DOHH2 (cell line): ENCODE measurements at regions not wholly inside any gene's neighbourhood (a gene's known extent, or its start where the extent isn't known, plus 50 kb on each side); places are given as distances from the start of the nearest gene placed in this dataset.

Source experiments
- H3F3A ChIP-seq: fragments of 200-600 bp; sonication (generic), shearing (Covaris generic); 2 replicates; pipeline ENCODE4 v1.6.0; 2016; ENCODE audit warnings: antibody characterized with exemption, mild to moderate bottlenecking; ENCODE audit not compliant: control insufficient read depth, insufficient read depth
- H3K27ac ChIP-seq: fragments of 200-600 bp; sonication (generic); 2 replicates; pipeline ENCODE4 v1.5.1; 2014; ENCODE audit warnings: low read depth, mild to moderate bottlenecking, low read length, moderate library complexity
- H3K27me3 ChIP-seq: fragments of 200-600 bp; sonication (generic); 2 replicates; pipeline ENCODE4 v1.6.1; 2014; ENCODE audit warnings: mild to moderate bottlenecking, low read length, mixed read lengths; ENCODE audit not compliant: control insufficient read depth
- H3K36me3 ChIP-seq: fragments of 200-600 bp; sonication (generic); 2 replicates; pipeline ENCODE4 v1.6.1; 2014; ENCODE audit warnings: mild to moderate bottlenecking, low read length, moderate library complexity, mixed read lengths; ENCODE audit not compliant: control insufficient read depth
- H3K4me1 ChIP-seq: fragments of 200-600 bp; sonication (generic); 2 replicates; pipeline ENCODE4 v1.6.1; 2014; ENCODE audit warnings: mild to moderate bottlenecking, low read length, mixed read lengths; ENCODE audit not compliant: control insufficient read depth
- H3K4me2 ChIP-seq: fragments of 200-600 bp; sonication (generic); 2 replicates; pipeline ENCODE4 v1.6.0; 2014; ENCODE audit warnings: mild to moderate bottlenecking, low read length, moderate library complexity
- H3K4me3 ChIP-seq: fragments of 200-600 bp; sonication (generic); 2 replicates; pipeline ENCODE4 v1.5.1; 2014; ENCODE audit warnings: mild to moderate bottlenecking, low read length, mixed read lengths
- H3K79me2 ChIP-seq: fragments of 200-600 bp; sonication (generic); 2 replicates; pipeline ENCODE4 v1.6.1; 2014; ENCODE audit warnings: mild to moderate bottlenecking, low read length, mixed read lengths; ENCODE audit not compliant: control insufficient read depth
- H3K9me2 ChIP-seq: fragments of 200-600 bp; sonication (generic); replicated peaks from 2 replicates; pipeline ENCODE4 v1.6.1; 2014; ENCODE audit warnings: mild to moderate bottlenecking, low read length, mixed read lengths; ENCODE audit not compliant: control insufficient read depth
- H3K9me3 ChIP-seq: fragments of 200-600 bp; sonication (generic); 2 replicates; pipeline ENCODE4 v1.6.1; 2014; ENCODE audit warnings: antibody characterized with exemption, low read length, mixed read lengths; ENCODE audit not compliant: control insufficient read depth, insufficient read depth
- H4K20me1 ChIP-seq: fragments of 200-600 bp; sonication (generic); 2 replicates; pipeline ENCODE4 v1.6.0; 2014; ENCODE audit warnings: low read depth, mild to moderate bottlenecking, antibody characterized with exemption, low read length, moderate library complexity; ENCODE audit not compliant: control insufficient read depth, insufficient read depth
- CTCF ChIP-seq: fragments of 200-600 bp; sonication (generic); IDR thresholded peaks from one replicate; pipeline ENCODE4 v1.5.1; 2014; ENCODE audit warnings: antibody characterized with exemption, mild to moderate bottlenecking, low read depth, low read length; ENCODE audit not compliant: poor library complexity, severe bottlenecking
- EZH2phosphoT487 ChIP-seq: fragments of 200-600 bp; sonication (generic); IDR thresholded peaks from 2 replicates; pipeline ENCODE4 v1.6.1; 2017; ENCODE audit warnings: borderline replicate concordance, mild to moderate bottlenecking, antibody characterized with exemption, low read length, moderate library complexity, mixed read lengths

- no peaks in the 10 kb centered on the region for H3F3A ChIP-seq
- H3K79me2 ChIP-seq, result no peaks in the 10 kb centered on the region
- no peaks in the 10 kb centered on the region for H3K9me3 ChIP-seq
Measured at GRCh38 chr14:29380826-29381225, 546.8 kb downstream of the PRKD1 start.

GRCh38 chr14:29388571-29388970 lies 539.1 kb downstream of the PRKD1 start:
- H3K36me3 ChIP-seq, result no peaks in the 10 kb centered on the region
- H3K79me2 ChIP-seq, result no peaks in the 10 kb centered on the region
- H3K9me3 ChIP-seq, result no peaks in the 10 kb centered on the region
- no peak overlapping the region for H3K4me2 ChIP-seq
- TF ChIP-seq CTCF (no peak), EZH2phosphoT487 (no peak)
- no peaks in the 10 kb centered on the region for H4K20me1 ChIP-seq
- no peaks in the 10 kb centered on the region for H3F3A ChIP-seq
- no peaks in the 10 kb centered on the region for H3K27me3 ChIP-seq
- H3K4me3 ChIP-seq, result no peak overlapping the region
- H3K27ac ChIP-seq, result no peak overlapping the region
- no peaks in the 10 kb centered on the region for H3K4me1 ChIP-seq
- H3K9me2 ChIP-seq, result no peaks in the 10 kb centered on the region

More at GRCh38 chr14:29380826-29381225, 546.8 kb downstream of the PRKD1 start:
- Histone ChIP-seq H3K4me1 (no peaks in the 10 kb centered on the region), H4K20me1 (no peaks in the 10 kb centered on the region), H3K4me3 (no peak overlapping the region), H3K4me2 (no peak overlapping the region), H3K9me2 (no peaks in the 10 kb centered on the region), H3K27me3 (no peaks in the 10 kb centered on the region), H3K36me3 (no peaks in the 10 kb centered on the region), H3K27ac (no peak overlapping the region)
- no peak for TF ChIP-seq CTCF
- TF ChIP-seq EZH2phosphoT487, result no peak

GRCh38 chr14:29390081-29390832 lies 537.4 kb downstream of the PRKD1 start:
- TF ChIP-seq CTCF (no peak), EZH2phosphoT487 (no peak)
- H3K79me2 ChIP-seq, result no peaks in the 10 kb centered on the region
- H3K27me3 ChIP-seq, result no peaks in the 10 kb centered on the region
- H3K9me3 ChIP-seq, result no peaks in the 10 kb centered on the region
- H3K36me3 ChIP-seq, result no peaks in the 10 kb centered on the region
- no peak overlapping the region for H3K27ac ChIP-seq
- H3K9me2 ChIP-seq, result no peaks in the 10 kb centered on the region
- H3K4me3 ChIP-seq, result no peak overlapping the region
- H3K4me1 ChIP-seq, result no peaks in the 10 kb centered on the region
- H3F3A ChIP-seq, result no peaks in the 10 kb centered on the region
- H4K20me1 ChIP-seq, result no peaks in the 10 kb centered on the region
- H3K4me2 ChIP-seq, result no peak overlapping the region
